ENCODE measurements at regions not wholly inside any gene's neighbourhood (a gene's known extent, or its start where the extent isn't known, plus 50 kb on each side); places are given as distances from the start of the nearest gene placed in this dataset.

- TF ChIP-seq CTCF (IDR thresholded peaks at IDR 0.05; ENCODE audit: borderline replicate concordance, extremely low read depth, low read length, poor library complexity, severe bottlenecking) (no peak), EZH2 (IDR thresholded peaks at IDR 0.05; ENCODE audit: borderline replicate concordance, low read depth, low read length, severe bottlenecking) (no peak)
Measured at GRCh38 chr14:27427796-27428195, 830.0 kb upstream of the NOVA1 start.
